ENCODE measurements at regions not wholly inside any gene's neighbourhood (a gene's known extent, or its start where the extent isn't known, plus 50 kb on each side); places are given as distances from the start of the nearest gene placed in this dataset.
"Not testable (repeated sequence)": the region's sequence is repeated elsewhere in the genome, so short reads cannot be mapped to it uniquely, and the experiment has no call there.

DNA sequence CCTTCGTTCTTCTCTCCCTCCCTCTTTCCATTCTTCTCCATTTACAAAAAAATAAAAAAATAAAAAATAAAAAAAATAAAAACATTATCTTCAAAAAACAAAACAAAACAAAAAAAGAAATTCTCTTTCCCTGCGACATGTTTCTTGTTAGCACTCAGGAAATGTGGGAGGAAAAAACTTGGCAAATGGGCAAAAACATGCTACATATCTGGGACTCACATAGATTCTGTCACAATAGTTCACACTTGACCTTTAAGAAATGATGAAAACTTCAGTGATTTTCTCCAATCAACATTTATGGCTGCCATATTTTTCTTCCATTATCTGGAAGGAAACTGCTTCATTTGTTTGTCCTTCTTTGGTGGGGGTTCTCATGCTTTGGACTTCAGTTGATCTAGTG lies 109.3 kb downstream of the PRKAB2 start:
- no peak for DNase-seq

DNA sequence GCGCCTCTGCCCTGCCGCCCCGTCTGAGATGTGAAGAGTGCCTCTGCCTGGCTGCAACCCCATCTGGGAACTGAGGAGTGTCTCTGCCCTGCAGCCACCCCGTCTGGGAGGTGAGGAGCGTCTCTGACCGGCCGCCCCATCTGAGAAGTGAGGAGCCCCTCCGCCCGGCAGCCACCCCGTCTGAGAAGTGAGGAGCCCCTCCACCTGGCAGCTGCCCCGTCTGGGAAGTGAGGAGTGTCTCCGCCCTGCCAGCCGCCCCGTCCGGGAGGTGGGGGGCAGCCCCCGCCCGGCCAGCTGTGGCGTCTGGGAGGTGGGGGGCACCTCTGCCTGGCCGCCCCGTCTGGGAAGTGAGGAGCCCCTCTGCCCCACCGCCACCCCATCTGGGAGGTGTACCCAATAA lies 110.4 kb downstream of the PRKAB2 start:
- DNase-seq: not testable (repeated sequence)

DNA sequence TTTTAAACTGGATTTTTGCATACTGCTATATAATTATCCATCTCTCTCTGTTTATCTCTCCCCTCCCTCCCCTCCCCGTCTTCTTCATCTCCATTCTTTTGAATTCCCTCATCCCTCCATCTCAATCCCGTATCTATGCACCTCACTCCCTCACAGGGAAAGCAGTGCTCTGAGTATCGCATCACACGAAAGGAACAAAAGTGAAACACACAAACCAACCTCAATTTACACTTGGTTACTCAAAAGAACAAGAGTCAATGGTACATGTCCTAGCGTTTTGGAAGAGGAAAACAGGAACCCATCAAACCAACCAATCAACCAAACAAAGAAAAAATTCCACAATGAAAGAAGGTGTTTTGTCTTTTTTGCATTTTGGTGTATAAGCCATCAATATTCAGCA lies 115.1 kb downstream of the NBPF12 start:
- DNase-seq: no peak

DNA sequence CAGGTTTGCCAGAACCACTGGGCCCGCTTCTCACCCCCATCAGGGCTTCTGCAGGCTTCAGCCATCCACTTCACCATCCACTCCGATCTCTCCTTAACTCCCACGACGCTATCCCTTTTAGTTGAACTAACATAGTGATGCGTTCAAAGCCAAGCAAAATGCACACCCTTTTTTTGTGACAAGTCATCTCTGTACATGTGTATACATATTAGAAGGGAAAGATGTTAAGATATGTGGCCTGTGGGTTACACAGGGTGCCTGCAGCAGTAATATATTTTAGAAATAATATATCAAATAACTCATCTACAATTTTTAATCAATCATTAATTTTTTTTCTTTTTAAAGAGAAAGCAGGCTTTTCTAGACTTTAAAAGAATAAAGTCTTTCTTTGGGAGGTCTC lies 114.6 kb downstream of the NBPF12 start:
- DNase-seq: no peak

DNA sequence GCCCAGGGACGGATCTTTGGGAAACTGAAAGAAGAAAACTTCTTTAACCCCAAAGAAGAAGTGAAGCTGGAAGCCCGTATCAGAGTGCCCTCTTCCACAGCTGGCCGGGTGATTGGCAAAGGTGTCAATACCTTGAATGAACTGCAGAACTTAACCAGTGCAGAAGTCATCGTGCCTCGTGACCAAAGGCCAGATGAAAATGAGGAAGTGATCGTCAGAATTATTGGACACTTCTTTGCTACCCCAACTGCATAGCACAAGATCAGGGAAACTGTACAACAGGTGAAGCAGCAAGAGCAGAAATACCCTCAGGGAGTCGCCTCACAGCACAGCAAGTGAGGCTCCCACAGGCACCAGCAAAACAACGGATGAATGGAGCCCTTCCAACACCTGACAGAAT lies 114.0 kb downstream of the NBPF12 start:
- no peak for DNase-seq

DNA sequence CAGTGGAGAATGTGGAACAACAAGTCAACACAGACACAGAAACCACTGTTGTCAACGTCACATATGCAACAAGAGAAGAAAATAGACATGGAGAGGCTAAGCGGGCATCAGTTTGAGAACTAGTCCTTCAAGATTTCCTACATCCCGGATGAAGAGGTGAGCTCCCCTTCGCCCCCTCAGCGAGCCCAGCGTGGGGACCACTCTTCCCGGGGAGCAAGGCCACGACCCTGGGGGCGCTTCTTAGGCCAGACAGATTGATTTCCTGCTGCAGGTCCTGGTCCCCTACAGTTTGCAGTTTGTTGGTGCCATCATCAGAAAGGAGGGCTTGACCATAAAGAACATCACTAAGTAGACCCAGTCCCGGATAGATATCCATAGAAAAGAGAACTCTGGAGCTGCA lies 113.0 kb downstream of the NBPF12 start:
- no peak for DNase-seq

DNA sequence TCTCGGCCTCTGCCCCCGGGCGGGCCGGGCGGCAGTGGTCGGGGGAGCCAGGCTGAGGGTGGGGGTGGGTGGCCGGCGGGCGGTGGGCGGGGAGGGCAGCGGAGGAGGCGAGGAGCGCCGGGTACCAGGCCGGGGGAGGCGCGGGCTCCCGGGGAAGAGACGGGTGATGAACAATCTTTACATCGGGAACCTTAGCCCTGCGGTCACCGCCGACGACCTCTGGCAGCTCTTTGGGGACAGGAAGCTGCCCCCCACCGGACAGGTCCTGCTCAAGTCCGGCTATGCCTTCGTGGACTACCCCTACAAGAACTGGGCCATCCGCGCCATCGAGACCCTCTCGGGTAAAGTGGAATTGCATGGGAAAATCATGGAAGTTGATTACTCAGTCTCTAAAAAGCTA lies 112.5 kb downstream of the NBPF12 start:
- no peak for DNase-seq

DNA sequence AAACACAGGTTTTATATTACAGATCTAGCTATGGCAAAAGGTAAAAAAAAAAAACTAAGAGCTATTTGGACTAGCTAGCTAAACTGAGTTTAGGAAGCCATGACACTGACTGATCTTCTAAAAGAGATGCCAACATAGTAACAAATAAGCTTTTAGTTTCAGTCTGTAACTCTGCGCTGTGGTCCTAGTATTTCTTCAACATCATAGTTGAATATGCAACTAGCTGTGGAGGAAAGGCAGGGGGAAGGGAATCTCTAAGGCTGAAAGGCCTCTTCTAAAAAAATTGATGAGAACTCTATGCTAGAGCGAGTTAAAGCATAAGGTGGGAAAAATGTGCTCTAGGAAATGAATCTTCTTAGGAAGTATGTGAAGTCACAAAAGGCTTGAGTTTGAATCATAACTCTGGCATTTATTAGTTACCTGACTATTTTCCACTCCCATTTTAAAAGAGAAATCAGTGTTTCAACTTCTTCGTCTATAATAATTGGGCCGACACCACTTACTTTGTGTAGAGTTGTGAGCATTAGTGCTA lies 108.8 kb downstream of the NBPF12 start:
- DNase-seq: not testable (repeated sequence)

DNA sequence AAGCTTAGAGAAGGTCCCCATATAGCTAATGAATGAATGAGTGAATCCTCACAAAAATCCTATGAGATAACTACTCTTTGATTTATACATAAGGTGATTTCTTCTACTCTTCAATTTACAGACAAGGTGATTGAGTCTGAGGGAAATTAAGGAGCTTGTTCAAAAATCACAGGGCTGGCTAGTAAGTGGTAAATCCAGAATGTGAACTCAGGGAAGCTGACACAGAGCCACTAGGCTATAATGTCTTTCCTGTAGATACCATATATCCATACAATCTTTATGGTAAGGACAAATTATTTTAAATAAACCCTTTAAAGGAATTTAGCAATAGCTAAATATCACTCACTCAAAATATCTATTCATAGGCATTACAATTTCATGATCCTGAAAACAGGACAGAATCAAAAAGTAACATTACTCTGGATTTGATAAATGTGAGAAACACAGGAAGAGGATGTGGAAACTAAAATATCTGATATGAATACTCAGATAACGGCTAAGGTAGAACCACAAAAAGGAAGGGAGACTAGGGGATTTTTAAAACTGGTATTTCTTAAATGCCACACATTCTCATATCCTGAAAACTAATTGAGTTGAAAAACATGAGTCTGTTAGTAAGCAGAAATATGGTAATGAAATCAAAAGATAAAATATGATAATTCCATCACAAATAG lies 108.2 kb downstream of the NBPF12 start:
- peak; percentile 10 for DNase-seq

Measured in hematopoietic multipotent progenitor cell treated with erythropoietin and hydrocortisone succinate and interleukin-3 and kit ligand, for 4 days (in vitro differentiated cells).